Endothelial cell of umbilical vein (primary cell): ENCODE measurements at regions not wholly inside any gene's neighbourhood (a gene's known extent, or its start where the extent isn't known, plus 50 kb on each side); places are given as distances from the start of the nearest gene placed in this dataset.

Experiments used
- BruUV-seq: library from RNA; stranded (reverse); fragments of 400-500 nt; replicated peaks from 2 replicates; lab custom pipeline; 2021; lab: Mats Ljungman, UMichigan
- CTCF ChIA-PET: fragments of 300-600, 350-600 bp; sonication (Branson Sonifier 250); formaldehyde crosslinking; loops from one replicate; lab custom pipeline; 2021; ENCODE audit warnings: antibody characterized with exemption, inconsistent platforms; lab: Charles Lee
- POLR2A ChIA-PET: fragments of 300-600, 350-600 bp; sonication (Branson Sonifier 250); formaldehyde crosslinking; loops from one replicate; lab custom pipeline; 2021; ENCODE audit warnings: antibody characterized with exemption, inconsistent platforms; lab: Charles Lee
- DNase-seq: peaks from one replicate; pipeline ENCODE4 v3.0.0-alpha.2; 2011; ENCODE audit warnings: low read depth, low spot score
- FAIRE-seq: peaks from 2 replicates; lab custom pipeline; 2011; peaks lifted over from hg19 to GRCh38; lab: Jason Lieb, UNC
- H2AFZ ChIP-seq: 2 replicates; pipeline ENCODE4 v1.6.0; 2012; ENCODE audit warnings: low read depth, low read length, control low read depth, inconsistent platforms
- H3K27ac ChIP-seq: 2 replicates; pipeline ENCODE4 v1.5.1; 2011; ENCODE audit warnings: low read depth, mild to moderate bottlenecking, control low read depth, low read length, moderate library complexity; ENCODE audit not compliant: insufficient read depth
- H3K27me3 ChIP-seq, 2 experiments: 2 replicates each; pipeline versions ENCODE4 v1.6.0 to v1.6.1; 2011; ENCODE audit warnings: low read length in 2 of 2, mixed read lengths in 1 of 2; ENCODE audit not compliant: control insufficient read depth in 2 of 2, insufficient read depth in 2 of 2
- H3K36me3 ChIP-seq, 2 experiments: 2 replicates in 1 of 2; 3 replicates in 1 of 2; pipeline ENCODE4 v1.5.1; 2011; ENCODE audit warnings: low read length in 2 of 2, mild to moderate bottlenecking in 1 of 2, moderate library complexity in 1 of 2; ENCODE audit not compliant: control insufficient read depth in 2 of 2, insufficient read depth in 2 of 2; ENCODE audit errors: extremely low read depth in 1 of 2
- H3K4me1 ChIP-seq: 3 replicates; pipeline ENCODE4 v1.5.1; 2011; ENCODE audit warnings: mild to moderate bottlenecking, low read length; ENCODE audit not compliant: control insufficient read depth, insufficient read depth; ENCODE audit errors: extremely low read depth
- H3K4me2 ChIP-seq: 2 replicates; pipeline ENCODE4 v1.6.1; 2011; ENCODE audit warnings: low read length, control low read depth, mixed read lengths; ENCODE audit not compliant: insufficient read depth
- H3K4me3 ChIP-seq, 3 experiments: fragments of 200-600 bp in 1 of 3; sonication (generic), shearing (Covaris generic) in 1 of 3; replicated peaks in 1 of 3; 2 replicates each; pipeline ENCODE4 v1.5.1; 2011 to 2016; ENCODE audit warnings: control low read depth in 3 of 3, low read length in 3 of 3, mild to moderate bottlenecking in 2 of 3, inconsistent platforms in 1 of 3, low read depth in 1 of 3, moderate library complexity in 1 of 3; ENCODE audit not compliant: insufficient read depth in 1 of 3
- H3K79me2 ChIP-seq: 2 replicates; pipeline ENCODE4 v1.6.0; 2012; ENCODE audit warnings: low read length, inconsistent platforms; ENCODE audit not compliant: control insufficient read depth, insufficient read depth
- H3K9ac ChIP-seq: replicated peaks from 2 replicates; pipeline ENCODE3; 2011; ENCODE audit warnings: low read length, control low read depth; ENCODE audit not compliant: insufficient read depth; ENCODE audit errors: extremely low read depth
- H3K9me1 ChIP-seq: replicated peaks from 3 replicates; pipeline ENCODE4 v1.6.0; 2011; ENCODE audit warnings: mild to moderate bottlenecking, low read length; ENCODE audit not compliant: control insufficient read depth, insufficient read depth; ENCODE audit errors: extremely low read depth
- H3K9me3 ChIP-seq: replicated peaks from 2 replicates; pipeline ENCODE4 v1.5.1; 2012; ENCODE audit warnings: low read length, inconsistent platforms; ENCODE audit not compliant: control insufficient read depth, insufficient read depth
- H4K20me1 ChIP-seq: replicated peaks from 2 replicates; pipeline ENCODE3; 2011; ENCODE audit warnings: mild to moderate bottlenecking, low read length; ENCODE audit not compliant: control insufficient read depth, insufficient read depth; ENCODE audit errors: extremely low read depth
- EZH2 ChIP-seq: IDR thresholded peaks from 2 replicates; pipeline ENCODE4 v1.6.1; 2012; ENCODE audit warnings: borderline replicate concordance, low read depth, mild to moderate bottlenecking, moderate library complexity, low read length, inconsistent platforms; ENCODE audit not compliant: severe bottlenecking
- FOS ChIP-seq: IDR thresholded peaks from 2 replicates; pipeline ENCODE4 v1.6.1; 2011; ENCODE audit warnings: mild to moderate bottlenecking, low read length, moderate library complexity, borderline replicate concordance; ENCODE audit not compliant: insufficient read depth
- GATA2 ChIP-seq: IDR thresholded peaks from 2 replicates; pipeline ENCODE4 v1.7.0; 2011; ENCODE audit warnings: low read depth, mild to moderate bottlenecking, moderate library complexity, mixed read lengths, low read length; ENCODE audit not compliant: insufficient read length, insufficient read depth
- JUN ChIP-seq: IDR thresholded peaks from 2 replicates; pipeline ENCODE4 v1.6.1; 2011; ENCODE audit warnings: borderline replicate concordance, low read depth; ENCODE audit not compliant: insufficient read length, insufficient read depth
- MYC ChIP-seq: IDR thresholded peaks from one replicate; pipeline ENCODE4 v1.6.1; 2011; ENCODE audit warnings: mild to moderate bottlenecking, low read depth, low read length
- POLR2A ChIP-seq: IDR thresholded peaks from 2 replicates; pipeline ENCODE4 v1.6.1; 2012; ENCODE audit warnings: low read depth, mild to moderate bottlenecking, control low read depth, low read length
- POLR2AphosphoS5 ChIP-seq: IDR thresholded peaks from 2 replicates; pipeline ENCODE4 v1.6.1; 2012; ENCODE audit warnings: low read depth, mild to moderate bottlenecking, control low read depth, low read length, moderate library complexity; ENCODE audit not compliant: insufficient read depth
- dilution Hi-C: fragments of 300-500 bp; cut with MboI; formaldehyde crosslinking; loops from one replicate; pipeline ENCODE4 v1.15.0; 2019; ENCODE audit warnings: low sequenced_read_pairs; ENCODE audit not compliant: extremely low pct_ligation_motif_present
- intact Hi-C: fragments of 100-400 bp; cut with micrococcal nuclease; formaldehyde crosslinking; loops from one replicate; pipeline ENCODE4 v1.10.0; 2022
- TF ChIP-seq, protein P1 (sequence below): IDR thresholded peaks from 2 replicates; pipeline ENCODE4 v1.6.1; 2011; ENCODE audit not compliant: insufficient read depth, insufficient read length
- TF ChIP-seq, protein P2 (sequence below), 2 donors: IDR thresholded peaks; 1 replicate in 1 of 2; 2 replicates in 1 of 2; pipeline ENCODE4 v1.5.1; 2011; ENCODE audit warnings: low read length in 2 of 2, mild to moderate bottlenecking in 2 of 2, moderate library complexity in 2 of 2, control low read depth in 1 of 2, inconsistent platforms in 1 of 2, low read depth in 1 of 2; ENCODE audit not compliant: insufficient read depth in 1 of 2; ENCODE audit errors: extremely low read depth in 1 of 2

DNA sequence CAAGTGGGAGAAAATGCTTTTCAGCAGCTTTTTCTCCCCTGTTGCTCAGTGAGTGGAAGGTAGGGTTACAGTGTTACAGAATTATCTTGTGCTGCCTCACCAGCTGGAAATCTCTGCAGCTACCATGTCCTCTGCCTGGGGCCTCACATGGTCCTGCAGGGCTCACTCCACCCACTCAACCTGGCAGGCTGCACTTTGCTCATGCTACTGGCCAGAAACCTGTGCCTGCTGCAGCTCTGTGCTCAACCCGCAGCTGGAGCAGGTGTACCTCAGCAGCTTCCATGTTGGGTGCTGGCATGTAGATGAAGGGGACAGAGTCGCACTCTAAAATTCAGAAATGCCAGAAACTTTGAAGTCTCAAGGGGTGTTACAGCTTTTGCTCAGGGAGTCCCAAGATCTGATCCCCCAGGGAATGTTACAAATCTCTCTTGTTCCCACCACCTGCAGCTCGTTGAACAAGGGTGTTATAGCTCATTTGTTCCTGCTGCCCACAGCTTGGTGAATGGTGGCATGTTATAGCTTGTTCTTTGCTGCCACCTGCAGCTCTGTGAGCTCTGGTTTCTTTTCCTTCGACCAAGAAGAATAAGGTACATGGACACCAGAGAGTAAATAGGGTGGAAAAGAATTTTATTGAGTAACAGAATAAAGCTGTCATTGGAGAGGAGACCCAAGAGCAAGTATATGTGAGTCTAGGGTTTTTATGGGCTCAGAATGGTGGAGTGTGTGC lies 845.8 kb downstream of the TECRL start:
- intact Hi-C loops (no loop called here), dilution Hi-C loops (no loop called here)
- ChIA-PET POLR2A (no interaction called here), CTCF (no interaction called here)
- H3K27ac ChIP-seq, result no peak overlapping the region
- no peak overlapping the region for H3K4me3 ChIP-seq
- no peak overlapping the region for H3K4me2 ChIP-seq
- BruUV-seq, result no TSS peak
- DNase-seq (no peak), FAIRE-seq (no peak)
- H3K9ac ChIP-seq, result no peak overlapping the region
- H3K36me3 ChIP-seq, result no peaks in the 10 kb centered on the region
- no peaks in the 10 kb centered on the region for H3K4me1 ChIP-seq
- H4K20me1 ChIP-seq, result no peaks in the 10 kb centered on the region
- H3K27me3 ChIP-seq, result no peaks in the 10 kb centered on the region
- H2AFZ ChIP-seq, result no peak overlapping the region
- peaks cover 3% of the 10 kb centered on the region for H3K9me3 ChIP-seq
- no peaks in the 10 kb centered on the region for H3K79me2 ChIP-seq
- no peak for TF ChIP-seq GATA2
- no peak for TF ChIP-seq POLR2A
- TF ChIP-seq JUN, result no peak
- no peak for TF ChIP-seq MYC
- TF ChIP-seq POLR2AphosphoS5, result no peak
- TF ChIP-seq FOS, result no peak
- H3K9me1 ChIP-seq, result no peaks in the 10 kb centered on the region

DNA sequence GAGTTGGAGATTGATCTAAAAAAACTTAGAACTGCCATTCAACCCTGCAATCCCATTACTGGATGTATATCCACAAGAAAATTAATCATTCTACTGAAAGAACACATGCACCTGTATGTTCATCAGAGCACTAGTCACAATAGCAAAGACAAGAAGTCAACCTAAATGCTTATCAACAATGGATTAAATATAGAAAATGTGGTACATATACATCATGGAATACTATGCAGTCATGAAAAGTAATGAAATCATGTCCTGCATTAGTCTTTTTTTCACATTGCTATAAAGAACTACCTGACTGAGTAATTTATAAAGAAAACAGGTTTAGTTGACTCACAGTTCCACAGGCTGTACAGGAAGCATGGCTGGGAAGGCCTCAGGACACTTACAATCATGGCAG lies 850.5 kb downstream of the TECRL start:
- Histone ChIP-seq H3K9ac (no peak overlapping the region), H3K9me3 (peaks cover 9% of the 10 kb centered on the region), H3K27ac (no peak overlapping the region), H3K79me2 (no peaks in the 10 kb centered on the region), H3K27me3 (no peaks in the 10 kb centered on the region), H2AFZ (no peak overlapping the region), H3K9me1 (no peaks in the 10 kb centered on the region), H4K20me1 (no peaks in the 10 kb centered on the region), H3K4me2 (no peak overlapping the region), H3K4me1 (no peaks in the 10 kb centered on the region), H3K4me3 (no peak overlapping the region), H3K36me3 (no peaks in the 10 kb centered on the region)
- ChIA-PET POLR2A (no interaction called here), CTCF (no interaction called here)
- FAIRE-seq (no peak), DNase-seq (no peak)
- intact Hi-C loops (no loop called here), dilution Hi-C loops (no loop called here)
- TF ChIP-seq POLR2A (no peak), GATA2 (no peak), POLR2AphosphoS5 (no peak), EZH2 (no peak), JUN (no peak), FOS (no peak), MYC (no peak)
- TF ChIP-seq, protein P1, sequence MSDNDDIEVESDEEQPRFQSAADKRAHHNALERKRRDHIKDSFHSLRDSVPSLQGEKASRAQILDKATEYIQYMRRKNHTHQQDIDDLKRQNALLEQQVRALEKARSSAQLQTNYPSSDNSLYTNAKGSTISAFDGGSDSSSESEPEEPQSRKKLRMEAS, result no peak
- TF ChIP-seq, protein P2, sequence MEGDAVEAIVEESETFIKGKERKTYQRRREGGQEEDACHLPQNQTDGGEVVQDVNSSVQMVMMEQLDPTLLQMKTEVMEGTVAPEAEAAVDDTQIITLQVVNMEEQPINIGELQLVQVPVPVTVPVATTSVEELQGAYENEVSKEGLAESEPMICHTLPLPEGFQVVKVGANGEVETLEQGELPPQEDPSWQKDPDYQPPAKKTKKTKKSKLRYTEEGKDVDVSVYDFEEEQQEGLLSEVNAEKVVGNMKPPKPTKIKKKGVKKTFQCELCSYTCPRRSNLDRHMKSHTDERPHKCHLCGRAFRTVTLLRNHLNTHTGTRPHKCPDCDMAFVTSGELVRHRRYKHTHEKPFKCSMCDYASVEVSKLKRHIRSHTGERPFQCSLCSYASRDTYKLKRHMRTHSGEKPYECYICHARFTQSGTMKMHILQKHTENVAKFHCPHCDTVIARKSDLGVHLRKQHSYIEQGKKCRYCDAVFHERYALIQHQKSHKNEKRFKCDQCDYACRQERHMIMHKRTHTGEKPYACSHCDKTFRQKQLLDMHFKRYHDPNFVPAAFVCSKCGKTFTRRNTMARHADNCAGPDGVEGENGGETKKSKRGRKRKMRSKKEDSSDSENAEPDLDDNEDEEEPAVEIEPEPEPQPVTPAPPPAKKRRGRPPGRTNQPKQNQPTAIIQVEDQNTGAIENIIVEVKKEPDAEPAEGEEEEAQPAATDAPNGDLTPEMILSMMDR (IDR thresholded peaks at IDR 0.05; ENCODE audit: extremely low read depth in 1 of 2, insufficient read depth in 1 of 2, low read depth in 1 of 2, low read length in 2 of 2), result no peak
- no TSS peak for BruUV-seq
